WTC11 (cell line): ENCODE measurements at regions not wholly inside any gene's neighbourhood (a gene's known extent, or its start where the extent isn't known, plus 50 kb on each side); places are given as distances from the start of the nearest gene placed in this dataset.

Experiments used
- ATF1 ChIP-seq: sonication (generic); formaldehyde crosslinking; IDR thresholded peaks from 2 replicates; pipeline ENCODE4 v1.8.1; 2023; ENCODE audit warnings: mild to moderate bottlenecking, moderate library complexity, missing genetic modification reagents
- ATF3 ChIP-seq: sonication (generic); formaldehyde crosslinking; conservative IDR thresholded peaks from 2 replicates; pipeline ENCODE4 v1.8.1; 2022; ENCODE audit warnings: mild to moderate bottlenecking, missing genetic modification reagents
- CREB1 ChIP-seq: sonication (generic); formaldehyde crosslinking; IDR thresholded peaks from 2 replicates; pipeline ENCODE4 v1.8.0; 2023; ENCODE audit warnings: mild to moderate bottlenecking, missing genetic modification reagents
- CTCF ChIP-seq: fragments of 200-600 bp; IDR thresholded peaks from 2 replicates; pipeline ENCODE4 v1.8.0; 2022; ENCODE audit warnings: antibody characterized with exemption
- FOXP1 ChIP-seq: sonication (generic); formaldehyde crosslinking; IDR thresholded peaks from 2 replicates; pipeline ENCODE4 v1.8.0; 2022; ENCODE audit warnings: missing genetic modification reagents, mild to moderate bottlenecking, moderate library complexity, borderline replicate concordance
- KAT7 ChIP-seq: sonication (generic); formaldehyde crosslinking; IDR thresholded peaks from 2 replicates; pipeline ENCODE4 v1.8.1; 2023; ENCODE audit warnings: missing genetic modification reagents, mild to moderate bottlenecking, borderline replicate concordance
- MXD4 ChIP-seq: fragments of 250-450 bp; sonication (Bioruptor Pico); IDR thresholded peaks from 2 replicates; pipeline ENCODE4 v1.8.0; 2021; ENCODE audit warnings: mild to moderate bottlenecking, moderate library complexity, borderline replicate concordance
- NFYB ChIP-seq: sonication (generic); formaldehyde crosslinking; conservative IDR thresholded peaks from 2 replicates; pipeline ENCODE4 v1.8.0; 2022; ENCODE audit warnings: low read depth, missing genetic modification reagents
- PRRX2 ChIP-seq: fragments of 250-450 bp; sonication (Bioruptor Pico); IDR thresholded peaks from 2 replicates; pipeline ENCODE4 v1.8.0; 2021; ENCODE audit warnings: mild to moderate bottlenecking
- USF1 ChIP-seq: sonication (generic); formaldehyde crosslinking; IDR thresholded peaks from 2 replicates; pipeline ENCODE4 v1.8.0; 2022; ENCODE audit warnings: mild to moderate bottlenecking, missing genetic modification reagents
- USF2 ChIP-seq: sonication (generic); formaldehyde crosslinking; IDR thresholded peaks from 2 replicates; pipeline ENCODE4 v1.8.1; 2023; ENCODE audit warnings: mild to moderate bottlenecking, missing genetic modification reagents, moderate library complexity
- ZNF281 ChIP-seq: sonication (generic); formaldehyde crosslinking; IDR thresholded peaks from 2 replicates; pipeline ENCODE4 v1.8.0; 2023; ENCODE audit warnings: mild to moderate bottlenecking, missing genetic modification reagents
- ZNF423 ChIP-seq: fragments of 250-450 bp; sonication (Bioruptor Pico); IDR thresholded peaks from 2 replicates; pipeline ENCODE4 v2.1.2; 2022; ENCODE audit warnings: mild to moderate bottlenecking, moderate library complexity

- TF ChIP-seq FOXP1 (CRISPR knock-in tag) (no peak), USF1 (CRISPR knock-in tag) (no peak), PRRX2 (CRISPR knock-in tag) (no peak), CTCF (no peak), NFYB (CRISPR knock-in tag) (no peak), ATF3 (CRISPR knock-in tag) (no peak), CREB1 (CRISPR knock-in tag) (no peak), ZNF423 (CRISPR knock-in tag) (no peak), MXD4 (CRISPR knock-in tag) (no peak), USF2 (CRISPR knock-in tag) (no peak), KAT7 (CRISPR knock-in tag) (no peak), ATF1 (CRISPR knock-in tag) (no peak), ZNF281 (no peak)
Observed at GRCh38 chr15:31577108-31577507, 250.5 kb downstream of the KLF13 start.
